CD14-positive monocyte (primary cell): ENCODE measurements at regions not wholly inside any gene's neighbourhood (a gene's known extent, or its start where the extent isn't known, plus 50 kb on each side); places are given as distances from the start of the nearest gene placed in this dataset.
A peak's percentile ranks its signal among the peaks of the same experiment; 100 is the strongest.

ENCODE experiments used
- DNase-seq, 3 donors: peaks; one replicate each; pipeline ENCODE4 v3.0.0-alpha.2; 2011 to 2022
- H2AFZ ChIP-seq: 2 replicates; pipeline ENCODE4 v1.6.0; 2012; ENCODE audit warnings: mild to moderate bottlenecking, low read depth, low read length, inconsistent platforms; ENCODE audit not compliant: insufficient read depth, poor library complexity, severe bottlenecking
- H3K27ac ChIP-seq, 2 donors: 1 replicate in 1 of 2; 2 replicates in 1 of 2; pipeline ENCODE4 v1.5.1; 2012 to 2013; ENCODE audit warnings: low read length in 2 of 2, control low read depth in 1 of 2, inconsistent platforms in 1 of 2, low read depth in 1 of 2, mild to moderate bottlenecking in 1 of 2
- H3K27me3 ChIP-seq, 2 donors: one replicate each; pipeline versions ENCODE4 v1.6.0 to v1.6.1; 2011 to 2013; ENCODE audit warnings: low read length in 2 of 2; ENCODE audit not compliant: control insufficient read depth in 2 of 2, insufficient read depth in 2 of 2
- H3K36me3 ChIP-seq, 2 donors: replicated peaks in 1 of 2; 1 replicate in 1 of 2; 2 replicates in 1 of 2; pipeline versions ENCODE4 v1.5.1 to v1.6.1; 2012 to 2013; ENCODE audit warnings: low read length in 2 of 2, control low read depth in 1 of 2, inconsistent platforms in 1 of 2, mild to moderate bottlenecking in 1 of 2; ENCODE audit not compliant: insufficient read depth in 2 of 2, control insufficient read depth in 1 of 2
- H3K4me1 ChIP-seq, 2 donors: 1 replicate in 1 of 2; 2 replicates in 1 of 2; pipeline versions ENCODE4 v1.5.1 to v1.6.1; 2012 to 2013; ENCODE audit warnings: low read length in 2 of 2, control low read depth in 1 of 2, inconsistent platforms in 1 of 2, mild to moderate bottlenecking in 1 of 2, moderate library complexity in 1 of 2; ENCODE audit not compliant: insufficient read depth in 2 of 2, control insufficient read depth in 1 of 2
- H3K4me2 ChIP-seq: replicated peaks from 2 replicates; pipeline ENCODE3; 2012; ENCODE audit warnings: low read length, moderate library complexity, mild to moderate bottlenecking; ENCODE audit not compliant: poor library complexity, severe bottlenecking; ENCODE audit errors: extremely low read depth
- H3K4me3 ChIP-seq, 3 experiments: fragments of 200-600 bp in 1 of 3; sonication (generic) in 1 of 3; replicated peaks in 1 of 3; 1 replicate in 2 of 3; 2 replicates in 1 of 3; pipeline ENCODE4 v1.5.1; 2011 to 2013; ENCODE audit warnings: low read length in 3 of 3, mild to moderate bottlenecking in 3 of 3, control low read depth in 2 of 3, low read depth in 2 of 3, inconsistent platforms in 1 of 3, moderate library complexity in 1 of 3
- H3K79me2 ChIP-seq: 2 replicates; pipeline ENCODE4 v1.6.0; 2012; ENCODE audit warnings: mild to moderate bottlenecking, control low read depth, inconsistent platforms, low read length, moderate library complexity; ENCODE audit not compliant: insufficient read depth
- H3K9ac ChIP-seq: 2 replicates; pipeline ENCODE4 v1.6.0; 2017; ENCODE audit warnings: low read length, mild to moderate bottlenecking; ENCODE audit not compliant: insufficient read depth, poor library complexity, severe bottlenecking
- H3K9me3 ChIP-seq, 2 donors: replicated peaks in 1 of 2; 1 replicate in 1 of 2; 2 replicates in 1 of 2; pipeline versions ENCODE4 v1.5.1 to v1.6.1; 2012 to 2013; ENCODE audit warnings: low read length in 2 of 2, control low read depth in 1 of 2; ENCODE audit not compliant: control insufficient read depth in 1 of 2, insufficient read depth in 1 of 2
- H4K20me1 ChIP-seq: 2 replicates; pipeline ENCODE4 v1.6.0; 2012; ENCODE audit warnings: mild to moderate bottlenecking, low read length, control low read depth, moderate library complexity; ENCODE audit not compliant: insufficient read depth
- H3K27ac Mint-ChIP-seq, 7 donors: one replicate each; pipeline ENCODE4 v1.8.0; 2020; ENCODE audit warnings: mild to moderate bottlenecking in 7 of 7, mixed read lengths in 7 of 7, moderate library complexity in 6 of 7, inconsistent platforms in 2 of 7
- H3K27me3 Mint-ChIP-seq, 3 donors: one replicate each; pipeline ENCODE4 v1.8.0; 2021 to 2022; ENCODE audit warnings: low read depth in 3 of 3, mild to moderate bottlenecking in 3 of 3, mixed read lengths in 3 of 3, moderate library complexity in 3 of 3, inconsistent platforms in 1 of 3
- H3K36me3 Mint-ChIP-seq, 2 donors: one replicate each; pipeline ENCODE4 v1.8.0; 2020; ENCODE audit warnings: mixed read lengths in 2 of 2, inconsistent platforms in 1 of 2, mild to moderate bottlenecking in 1 of 2
- H3K4me1 Mint-ChIP-seq: one replicate; pipeline ENCODE4 v1.8.0; 2020; ENCODE audit warnings: mild to moderate bottlenecking, mixed read lengths
- H3K4me3 Mint-ChIP-seq, 2 donors: one replicate each; pipeline ENCODE4 v1.8.0; 2020; ENCODE audit warnings: mild to moderate bottlenecking in 2 of 2, mixed read lengths in 2 of 2, moderate library complexity in 1 of 2
- H3K9me3 Mint-ChIP-seq, 7 donors: one replicate each; pipeline ENCODE4 v1.8.0; 2020 to 2022; ENCODE audit warnings: mixed read lengths in 7 of 7, mild to moderate bottlenecking in 6 of 7, moderate library complexity in 6 of 7, inconsistent platforms in 2 of 7
- WGBS: methylation state at CpG from one replicate; pipeline ENCODE4 v1.1.5; 2013; ENCODE audit warnings: missing lambda C conversion rate; ENCODE audit not compliant: insufficient coverage; 5-methylcytosine and 5-hydroxymethylcytosine counted together
- intact Hi-C, 2 donors: fragments of 100-400 bp; cut with micrococcal nuclease; formaldehyde crosslinking; loops; one replicate each; pipeline versions ENCODE4 v1.15.0 to v1.15.1; 2023
- TF ChIP-seq, protein P1 (sequence below): fragments of 200-600 bp; IDR thresholded peaks from one replicate; pipeline ENCODE4 v1.8.0; 2022; ENCODE audit warnings: antibody characterized with exemption, mild to moderate bottlenecking

GRCh38 chr16:79484237-79484636 is 116.3 kb downstream of the MAF start:
- no peaks in the 10 kb centered on the region for H3K79me2 ChIP-seq
- Mint-ChIP-seq H3K27me3 (peaks cover 0 to 10% (median 3%) of the 10 kb centered on the region in 3 donors), H3K4me3 (no peak overlapping the region), H3K9me3 (no peaks in the 10 kb centered on the region), H3K4me1 (peaks cover 32% of the 10 kb centered on the region), H3K36me3 (no peaks in the 10 kb centered on the region), H3K27ac (no peak overlapping the region)
- intact Hi-C loops, result no loop called here
- H4K20me1 ChIP-seq, result no peaks in the 10 kb centered on the region
- no peaks in the 10 kb centered on the region for H3K27me3 ChIP-seq
- WGBS, result 77% methylated on average over 7 of the region's 7 CpGs
- peaks cover 32 to 33% of the 10 kb centered on the region in 2 donors for H3K4me1 ChIP-seq
- H2AFZ ChIP-seq, result no peak overlapping the region
- no peaks in the 10 kb centered on the region for H3K9me3 ChIP-seq
- no peak overlapping the region for H3K4me2 ChIP-seq
- H3K36me3 ChIP-seq, result no peaks in the 10 kb centered on the region
- no peak overlapping the region for H3K9ac ChIP-seq
- TF ChIP-seq, protein P1, sequence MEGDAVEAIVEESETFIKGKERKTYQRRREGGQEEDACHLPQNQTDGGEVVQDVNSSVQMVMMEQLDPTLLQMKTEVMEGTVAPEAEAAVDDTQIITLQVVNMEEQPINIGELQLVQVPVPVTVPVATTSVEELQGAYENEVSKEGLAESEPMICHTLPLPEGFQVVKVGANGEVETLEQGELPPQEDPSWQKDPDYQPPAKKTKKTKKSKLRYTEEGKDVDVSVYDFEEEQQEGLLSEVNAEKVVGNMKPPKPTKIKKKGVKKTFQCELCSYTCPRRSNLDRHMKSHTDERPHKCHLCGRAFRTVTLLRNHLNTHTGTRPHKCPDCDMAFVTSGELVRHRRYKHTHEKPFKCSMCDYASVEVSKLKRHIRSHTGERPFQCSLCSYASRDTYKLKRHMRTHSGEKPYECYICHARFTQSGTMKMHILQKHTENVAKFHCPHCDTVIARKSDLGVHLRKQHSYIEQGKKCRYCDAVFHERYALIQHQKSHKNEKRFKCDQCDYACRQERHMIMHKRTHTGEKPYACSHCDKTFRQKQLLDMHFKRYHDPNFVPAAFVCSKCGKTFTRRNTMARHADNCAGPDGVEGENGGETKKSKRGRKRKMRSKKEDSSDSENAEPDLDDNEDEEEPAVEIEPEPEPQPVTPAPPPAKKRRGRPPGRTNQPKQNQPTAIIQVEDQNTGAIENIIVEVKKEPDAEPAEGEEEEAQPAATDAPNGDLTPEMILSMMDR, result no peak
- H3K4me3 ChIP-seq, result no peak overlapping the region
- DNase-seq, result peak in 1 of 3 donors; percentile 10
- H3K27ac ChIP-seq, result no peak overlapping the region

GRCh38 chr16:79483336-79483735 is 117.2 kb downstream of the MAF start:
- Histone ChIP-seq H2AFZ (no peak overlapping the region), H3K79me2 (no peaks in the 10 kb centered on the region), H3K36me3 (no peaks in the 10 kb centered on the region), H3K9me3 (no peaks in the 10 kb centered on the region), H3K27ac (no peak overlapping the region), H3K4me2 (no peak overlapping the region), H3K4me3 (no peak overlapping the region), H3K9ac (no peak overlapping the region), H3K27me3 (no peaks in the 10 kb centered on the region), H4K20me1 (no peaks in the 10 kb centered on the region), H3K4me1 (peaks cover 32 to 33% of the 10 kb centered on the region in 2 donors)
- intact Hi-C loops, result no loop called here
- Mint-ChIP-seq H3K4me3 (peak overlapping the region in 1 of 2 donors; percentile 84), H3K36me3 (no peaks in the 10 kb centered on the region), H3K27ac (peak overlapping the region in 6 of 7 donors; percentile 7 to 88 (median 28)), H3K4me1 (peaks cover 32% of the 10 kb centered on the region), H3K27me3 (peaks cover 0 to 10% (median 3%) of the 10 kb centered on the region in 3 donors), H3K9me3 (no peaks in the 10 kb centered on the region)
- peak; percentile 14 to 32 (median 31) for DNase-seq
- WGBS, result 11% methylated on average over 3 of the region's 3 CpGs
- TF ChIP-seq, protein P1, result no peak
